ENCODE measurements at regions not wholly inside any gene's neighbourhood (a gene's known extent, or its start where the extent isn't known, plus 50 kb on each side); places are given as distances from the start of the nearest gene placed in this dataset.

- no peak overlapping the region for H3K4me3 ChIP-seq (ENCODE audit: low read depth, low read length)
- no peak for TF ChIP-seq CTCF (IDR thresholded peaks at IDR 0.05; ENCODE audit: low read depth, low read length)
These were observed 159.5 kb upstream of the PTPN1 start for GRCh38 chr20:50350510-50351249.

GRCh38 chr20:50351541-50351940, 158.6 kb upstream of the PTPN1 start:
- TF ChIP-seq CTCF (IDR thresholded peaks at IDR 0.05; ENCODE audit: low read depth, low read length): no peak
- no peak overlapping the region for H3K4me3 ChIP-seq (ENCODE audit: low read depth, low read length)

- no peak overlapping the region for H3K4me3 ChIP-seq (ENCODE audit: low read depth, low read length)
- no peak for TF ChIP-seq CTCF (IDR thresholded peaks at IDR 0.05; ENCODE audit: low read depth, low read length)
These were observed 156.8 kb upstream of the PTPN1 start for GRCh38 chr20:50353289-50353961.

GRCh38 chr20:50354721-50355589, 155.2 kb upstream of the PTPN1 start:
- no peak overlapping the region for H3K4me3 ChIP-seq (ENCODE audit: low read depth, low read length)
- no peak for TF ChIP-seq CTCF (IDR thresholded peaks at IDR 0.05; ENCODE audit: low read depth, low read length)

GRCh38 chr20:50355590-50356524, 154.3 kb upstream of the PTPN1 start:
- no peak overlapping the region for H3K4me3 ChIP-seq (ENCODE audit: low read depth, low read length)
- no peak for TF ChIP-seq CTCF (IDR thresholded peaks at IDR 0.05; ENCODE audit: low read depth, low read length)

GRCh38 chr20:50356525-50356885, 153.7 kb upstream of the PTPN1 start:
- TF ChIP-seq CTCF (IDR thresholded peaks at IDR 0.05; ENCODE audit: low read depth, low read length): no peak
- no peak overlapping the region for H3K4me3 ChIP-seq (ENCODE audit: low read depth, low read length)

Data from WI38 (cell line).